Testis (tissue), 2 donors: ENCODE measurements at regions not wholly inside any gene's neighbourhood (a gene's known extent, or its start where the extent isn't known, plus 50 kb on each side); places are given as distances from the start of the nearest gene placed in this dataset.

Experiments used
- DNase-seq: peaks from one replicate; pipeline ENCODE4 v3.0.0-alpha.2; 2019
- H3K27ac ChIP-seq, 2 donors: fragments of 200-600 bp; sonication (generic); one replicate each; pipeline ENCODE4 v1.5.1; 2019
- H3K27me3 ChIP-seq: fragments of 200-600 bp; sonication (generic); one replicate; pipeline ENCODE4 v1.5.1; 2019
- H3K36me3 ChIP-seq: fragments of 200-600 bp; sonication (generic); one replicate; pipeline ENCODE4 v1.5.1; 2017; ENCODE audit warnings: low read depth; ENCODE audit errors: missing control alignments
- H3K4me1 ChIP-seq: fragments of 200-600 bp; sonication (generic); one replicate; pipeline ENCODE4 v1.5.1; 2019
- H3K4me3 ChIP-seq, 2 donors: fragments of 200-600 bp; sonication (generic); one replicate each; pipeline ENCODE4 v1.5.1; 2017 to 2019
- H3K9me3 ChIP-seq: fragments of 200-600 bp; sonication (generic); one replicate; pipeline ENCODE4 v1.5.1; 2017
- CTCF ChIP-seq, 3 experiments: fragments of 450-650 bp in 2 of 3; fragments of 200-600 bp in 1 of 3; sonication (generic) in 1 of 3; IDR thresholded peaks; one replicate each; pipeline ENCODE4 v1.5.1; 2016 to 2019; ENCODE audit warnings: antibody characterized with exemption in 3 of 3, mild to moderate bottlenecking in 2 of 3, moderate library complexity in 1 of 3
- POLR2A ChIP-seq: fragments of 450-650 bp; IDR thresholded peaks from one replicate; pipeline ENCODE4 v1.6.1; 2017; ENCODE audit warnings: antibody characterized with exemption, mild to moderate bottlenecking, moderate library complexity
- WGBS, 2 donors: methylation state at CpG; one replicate each; pipeline ENCODE4 v1.1.5; 2018; 5-methylcytosine and 5-hydroxymethylcytosine counted together
- intact Hi-C: fragments of 100-400 bp; cut with DNase I; formaldehyde crosslinking; loops from one replicate; pipeline ENCODE4 v1.15.1; 2023; ENCODE audit warnings: low total_unique reads

GRCh38 chr13:74200081-74200480 lies 65.9 kb upstream of the KLF12 start:
- Histone ChIP-seq H3K27me3 (no peaks in the 10 kb centered on the region), H3K4me1 (no peaks in the 10 kb centered on the region), H3K4me3 (no peak overlapping the region), H3K36me3 (no peaks in the 10 kb centered on the region), H3K9me3 (no peaks in the 10 kb centered on the region), H3K27ac (no peak overlapping the region)
- TF ChIP-seq CTCF (IDR thresholded peaks at IDR 0.05): no peak
- TF ChIP-seq POLR2A: no peak
- WGBS, 2 donors: 86 to 90% methylated on average over 1 of the region's 1 CpG
- intact Hi-C loops: no loop called here
- no peak for DNase-seq

- no peak for DNase-seq
- intact Hi-C loops: no loop called here
- Histone ChIP-seq H3K4me3 (no peak overlapping the region), H3K27me3 (no peaks in the 10 kb centered on the region), H3K36me3 (no peaks in the 10 kb centered on the region), H3K4me1 (no peaks in the 10 kb centered on the region), H3K9me3 (no peaks in the 10 kb centered on the region), H3K27ac (no peak overlapping the region)
- 74 to 92% methylated on average over 4 of the region's 4 CpGs for WGBS, 2 donors
- TF ChIP-seq POLR2A: no peak
- no peak for TF ChIP-seq CTCF (IDR thresholded peaks at IDR 0.05)
Observed at GRCh38 chr13:74197677-74198429, 63.6 kb upstream of the KLF12 start.

GRCh38 chr13:74194846-74195245 lies 60.6 kb upstream of the KLF12 start:
- no peaks in the 10 kb centered on the region for H3K36me3 ChIP-seq
- H3K4me1 ChIP-seq: no peaks in the 10 kb centered on the region
- no peak overlapping the region for H3K4me3 ChIP-seq
- no peaks in the 10 kb centered on the region for H3K27me3 ChIP-seq
- H3K9me3 ChIP-seq: no peaks in the 10 kb centered on the region
- no peak for TF ChIP-seq POLR2A
- no peak for DNase-seq
- intact Hi-C loops: no loop called here
- no peak overlapping the region for H3K27ac ChIP-seq
- 78 to 87% methylated on average over 2 of the region's 2 CpGs for WGBS, 2 donors

- H3K4me1 ChIP-seq: no peaks in the 10 kb centered on the region
- H3K4me3 ChIP-seq: no peak overlapping the region
- intact Hi-C loops: no loop called here
- WGBS, 2 donors: 79 to 93% methylated on average over 1 of the region's 1 CpG
- no peaks in the 10 kb centered on the region for H3K27me3 ChIP-seq
- no peaks in the 10 kb centered on the region for H3K9me3 ChIP-seq
- H3K27ac ChIP-seq: no peak overlapping the region
- no peak for DNase-seq
- no peak for TF ChIP-seq POLR2A
- no peak for TF ChIP-seq CTCF (IDR thresholded peaks at IDR 0.05)
- H3K36me3 ChIP-seq: no peaks in the 10 kb centered on the region
Observed at GRCh38 chr13:74193391-74193790, 59.2 kb upstream of the KLF12 start.

- TF ChIP-seq CTCF (IDR thresholded peaks at IDR 0.05) (no peak), POLR2A (no peak)
- H3K9me3 ChIP-seq: no peaks in the 10 kb centered on the region
- H3K36me3 ChIP-seq: no peaks in the 10 kb centered on the region
- 81 to 82% methylated on average over 3 of the region's 3 CpGs for WGBS, 2 donors
- intact Hi-C loops: no loop called here
- H3K4me1 ChIP-seq: no peaks in the 10 kb centered on the region
- no peak for DNase-seq
- H3K27me3 ChIP-seq: no peaks in the 10 kb centered on the region
- H3K4me3 ChIP-seq: no peak overlapping the region
- H3K27ac ChIP-seq: no peak overlapping the region
Observed at GRCh38 chr13:74191410-74191809, 57.2 kb upstream of the KLF12 start.
